CD4-positive, alpha-beta T cell treated with Interleukin-21 for 1 hour (primary cell): ENCODE measurements at regions not wholly inside any gene's neighbourhood (a gene's known extent, or its start where the extent isn't known, plus 50 kb on each side); places are given as distances from the start of the nearest gene placed in this dataset.
"Not testable (repeated sequence)": the region's sequence is repeated elsewhere in the genome, so short reads cannot be mapped to it uniquely, and the experiment has no call there.

ENCODE experiments used
- DNase-seq: peaks from one replicate; pipeline ENCODE4 v3.0.0-alpha.2; 2020

GRCh38 chr9:40768646-40769198, 359.8 kb downstream of the FOXD4L6 start:
- DNase-seq: not testable (repeated sequence)

GRCh38 chr9:40768178-40768577, 360.3 kb downstream of the FOXD4L6 start:
- not testable (repeated sequence) for DNase-seq

- not testable (repeated sequence) for DNase-seq
Observed at GRCh38 chr9:40754957-40755356, 373.5 kb downstream of the FOXD4L6 start.

GRCh38 chr9:40753288-40753687, 375.2 kb downstream of the FOXD4L6 start:
- not testable (repeated sequence) for DNase-seq

- peak; percentile 1 for DNase-seq
Observed at GRCh38 chr9:40746921-40747485, 381.5 kb downstream of the FOXD4L6 start.
